22Rv1 (cell line): ENCODE measurements at regions not wholly inside any gene's neighbourhood (a gene's known extent, or its start where the extent isn't known, plus 50 kb on each side); places are given as distances from the start of the nearest gene placed in this dataset.

ENCODE experiments used
- H3K27ac ChIP-seq: fragments of 450-650 bp; 2 replicates; pipeline ENCODE4 v1.5.1; 2017
- ZFX ChIP-seq: fragments of 450-650 bp; IDR thresholded peaks from 2 replicates; pipeline ENCODE4 v1.6.1; 2017; ENCODE audit warnings: antibody characterized with exemption, borderline replicate concordance
- TF ChIP-seq, protein P1 (sequence below): fragments of 450-650 bp; IDR thresholded peaks from 2 replicates; pipeline ENCODE4 v1.5.1; 2017; ENCODE audit warnings: mild to moderate bottlenecking

- no peak overlapping the region for H3K27ac ChIP-seq
- TF ChIP-seq ZFX, result no peak
- TF ChIP-seq, protein P1, sequence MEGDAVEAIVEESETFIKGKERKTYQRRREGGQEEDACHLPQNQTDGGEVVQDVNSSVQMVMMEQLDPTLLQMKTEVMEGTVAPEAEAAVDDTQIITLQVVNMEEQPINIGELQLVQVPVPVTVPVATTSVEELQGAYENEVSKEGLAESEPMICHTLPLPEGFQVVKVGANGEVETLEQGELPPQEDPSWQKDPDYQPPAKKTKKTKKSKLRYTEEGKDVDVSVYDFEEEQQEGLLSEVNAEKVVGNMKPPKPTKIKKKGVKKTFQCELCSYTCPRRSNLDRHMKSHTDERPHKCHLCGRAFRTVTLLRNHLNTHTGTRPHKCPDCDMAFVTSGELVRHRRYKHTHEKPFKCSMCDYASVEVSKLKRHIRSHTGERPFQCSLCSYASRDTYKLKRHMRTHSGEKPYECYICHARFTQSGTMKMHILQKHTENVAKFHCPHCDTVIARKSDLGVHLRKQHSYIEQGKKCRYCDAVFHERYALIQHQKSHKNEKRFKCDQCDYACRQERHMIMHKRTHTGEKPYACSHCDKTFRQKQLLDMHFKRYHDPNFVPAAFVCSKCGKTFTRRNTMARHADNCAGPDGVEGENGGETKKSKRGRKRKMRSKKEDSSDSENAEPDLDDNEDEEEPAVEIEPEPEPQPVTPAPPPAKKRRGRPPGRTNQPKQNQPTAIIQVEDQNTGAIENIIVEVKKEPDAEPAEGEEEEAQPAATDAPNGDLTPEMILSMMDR, result no peak
Measured at GRCh38 chr9:31669311-31669710, 715.1 kb upstream of the ACO1 start.

DNA sequence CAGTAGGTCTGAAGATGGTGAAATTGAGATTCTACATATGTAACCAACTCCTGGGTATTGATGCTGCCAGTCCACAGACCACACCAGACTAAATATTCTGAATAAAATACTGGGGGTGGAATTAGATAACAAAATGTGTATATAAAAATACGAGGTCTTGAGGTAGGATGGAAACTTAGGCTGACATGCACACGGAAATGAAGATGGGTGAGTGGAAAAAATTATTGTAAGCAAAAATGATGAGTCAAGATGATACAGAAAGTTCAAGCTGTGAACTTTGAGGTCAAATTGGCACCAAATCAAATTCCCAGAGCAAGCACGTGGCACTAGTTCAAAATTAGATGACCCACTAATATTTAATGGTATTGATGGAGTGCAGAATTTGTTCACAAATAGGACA lies 713.4 kb upstream of the ACO1 start:
- no peak overlapping the region for H3K27ac ChIP-seq
- TF ChIP-seq ZFX, result no peak
- TF ChIP-seq, protein P1, result no peak

GRCh38 chr9:31674264-31674663 lies 710.2 kb upstream of the ACO1 start:
- no peak overlapping the region for H3K27ac ChIP-seq

GRCh38 chr9:31677415-31677814 lies 707.0 kb upstream of the ACO1 start:
- H3K27ac ChIP-seq, result no peak overlapping the region
- TF ChIP-seq, protein P1, result no peak
- no peak for TF ChIP-seq ZFX

More at GRCh38 chr9:31674264-31674663, 710.2 kb upstream of the ACO1 start:
- TF ChIP-seq, protein P1, result no peak
- TF ChIP-seq ZFX, result no peak

- TF ChIP-seq, protein P1, result no peak
- no peak for TF ChIP-seq ZFX
Measured at GRCh38 chr9:31677877-31678276, 706.6 kb upstream of the ACO1 start.

DNA sequence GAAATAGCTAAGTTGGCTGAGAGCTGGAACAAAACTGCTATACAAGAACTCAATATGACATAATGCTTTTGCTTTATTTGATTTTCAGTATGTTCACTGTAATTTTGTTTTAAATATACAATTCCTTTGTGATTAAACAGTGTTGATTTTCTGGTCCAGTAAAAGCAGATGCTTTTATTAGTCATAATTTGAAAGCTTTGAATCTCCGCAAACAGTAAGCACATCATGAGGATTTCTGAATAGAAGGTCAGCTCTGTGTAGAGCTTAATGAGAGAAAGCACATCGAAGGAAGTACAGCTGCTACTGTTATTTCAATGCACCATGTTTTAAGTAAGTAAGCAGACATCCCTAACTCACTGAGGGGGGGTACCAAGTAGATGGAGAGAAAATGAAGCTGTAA lies 701.3 kb upstream of the ACO1 start:
- no peak overlapping the region for H3K27ac ChIP-seq
- TF ChIP-seq, protein P1, result no peak
- no peak for TF ChIP-seq ZFX

More at GRCh38 chr9:31677877-31678276, 706.6 kb upstream of the ACO1 start:
- H3K27ac ChIP-seq, result no peak overlapping the region

DNA sequence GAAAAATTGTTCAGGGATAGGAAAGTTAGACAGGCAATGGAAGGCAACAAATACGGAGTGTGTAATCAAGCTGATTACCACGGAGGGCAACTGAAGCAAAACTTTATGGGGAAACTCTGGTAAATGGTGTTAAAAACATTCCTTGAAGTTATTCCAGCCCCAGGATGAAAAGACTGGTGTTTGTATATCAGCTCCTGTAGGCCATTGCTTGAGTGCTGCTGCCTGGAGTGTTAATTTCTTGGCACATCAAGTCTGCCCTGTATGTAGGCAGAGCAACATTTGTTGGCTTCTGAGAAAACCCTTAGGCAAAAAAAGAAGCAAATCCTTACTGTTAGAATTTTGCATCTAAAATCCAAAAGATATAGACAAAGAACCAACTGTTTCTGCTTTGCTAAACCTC lies 686.5 kb upstream of the ACO1 start:
- no peak for TF ChIP-seq ZFX
- TF ChIP-seq, protein P1, result no peak

More for the DNA sequence above, 686.5 kb upstream of the ACO1 start:
- no peak overlapping the region for H3K27ac ChIP-seq
